K562 (cell line): ENCODE measurements at regions not wholly inside any gene's neighbourhood (a gene's known extent, or its start where the extent isn't known, plus 50 kb on each side); places are given as distances from the start of the nearest gene placed in this dataset.

Source experiments
- ATAC-seq: fragments of 200-7000 bp; cut with Tn5 transposase; 3 replicates; pipeline ENCODE4 v1.9.1; 2020; ENCODE audit warnings: moderate library complexity
- BruUV-seq: library from RNA; stranded (reverse); fragments of 400-500 nt; replicated peaks from 2 replicates; lab custom pipeline; 2021; lab: Mats Ljungman, UMichigan
- CTCF ChIA-PET: fragments of 300-600 bp; formaldehyde crosslinking; extraction: SDS; loops from one replicate; lab custom pipeline; 2021; ENCODE audit warnings: low intra/inter-chr PET ratio; lab: Yijun Ruan, JAX
- POLR2A ChIA-PET: fragments of 300-600, 350-650 bp; sonication (Branson Sonifier 250); formaldehyde crosslinking; extraction: SDS; loops from one replicate; lab custom pipeline; 2021; ENCODE audit warnings: antibody characterized with exemption, inconsistent platforms; lab: Yijun Ruan, JAX
- DNase-seq, 4 experiments: peaks; one replicate each; pipeline versions ENCODE4 v3.0.0 to v3.0.0-alpha.2; 2011 to 2018; ENCODE audit warnings: low spot score in 3 of 4, mixed read lengths in 3 of 4; ENCODE audit errors: extremely low read depth in 1 of 4
- FAIRE-seq: peaks from 2 replicates; lab custom pipeline; 2011; peaks lifted over from hg19 to GRCh38; lab: Jason Lieb, UNC
- H2AFZ ChIP-seq: 2 replicates; pipeline ENCODE4 v1.6.0; 2011; ENCODE audit warnings: low read depth, low read length, control low read depth, inconsistent platforms
- H3K27ac ChIP-seq: fragments of 200-600 bp; 3 replicates; pipeline ENCODE4 v1.8.0; 2011; ENCODE audit warnings: low read depth, mild to moderate bottlenecking, control low read depth, inconsistent platforms, low read length, moderate library complexity, mixed read lengths; ENCODE audit errors: extremely low read depth
- H3K27me3 ChIP-seq, 2 experiments: fragments of 300-600 bp in 1 of 2; 2 replicates in 1 of 2; 3 replicates in 1 of 2; pipeline versions ENCODE4 v1.6.0 to v1.8.0; 2011; ENCODE audit warnings: inconsistent platforms in 2 of 2, low read length in 2 of 2, mild to moderate bottlenecking in 1 of 2, mixed read lengths in 1 of 2, moderate library complexity in 1 of 2; ENCODE audit not compliant: control insufficient read depth in 2 of 2, insufficient read depth in 2 of 2
- H3K36me3 ChIP-seq: fragments of 300-600 bp; 3 replicates; pipeline ENCODE4 v1.8.0; 2011; ENCODE audit warnings: mild to moderate bottlenecking, low read length, inconsistent platforms; ENCODE audit not compliant: control insufficient read depth, insufficient read depth
- H3K4me1 ChIP-seq, 2 experiments: fragments of 200-600 bp in 1 of 2; replicated peaks in 1 of 2; 2 replicates in 1 of 2; 3 replicates in 1 of 2; pipeline versions ENCODE4 v1.5.1 to v1.8.0; 2011; ENCODE audit warnings: inconsistent platforms in 2 of 2, low read length in 2 of 2, mild to moderate bottlenecking in 1 of 2, mixed read lengths in 1 of 2, moderate library complexity in 1 of 2; ENCODE audit not compliant: control insufficient read depth in 2 of 2, insufficient read depth in 2 of 2
- H3K4me2 ChIP-seq: 2 replicates; pipeline ENCODE4 v1.6.1; 2011; ENCODE audit warnings: low read length, control low read depth, inconsistent platforms, mixed read lengths; ENCODE audit not compliant: insufficient read depth
- H3K4me3 ChIP-seq: fragments of 200-600 bp; sonication (generic), shearing (Covaris generic); 2 replicates; pipeline ENCODE4 v1.5.1; 2016; ENCODE audit warnings: control low read depth, inconsistent platforms
- H3K79me2 ChIP-seq: fragments of 200-600 bp; 3 replicates; pipeline ENCODE4 v1.8.0; 2011; ENCODE audit warnings: low read length, inconsistent platforms; ENCODE audit not compliant: control insufficient read depth, insufficient read depth
- H3K9ac ChIP-seq, 2 experiments: 2 replicates each; pipeline versions ENCODE4 v1.6.0 to v1.6.1; 2011; ENCODE audit warnings: low read depth in 2 of 2, low read length in 2 of 2, control low read depth in 1 of 2, inconsistent platforms in 1 of 2, mild to moderate bottlenecking in 1 of 2, mixed read lengths in 1 of 2; ENCODE audit not compliant: insufficient read depth in 1 of 2
- H3K9me1 ChIP-seq: one replicate; pipeline ENCODE4 v1.6.0; 2011; ENCODE audit warnings: inconsistent platforms, mild to moderate bottlenecking, low read length, moderate library complexity; ENCODE audit not compliant: control insufficient read depth, insufficient read depth
- H3K9me3 ChIP-seq: replicated peaks from 2 replicates; pipeline ENCODE4 v1.5.1; 2011; ENCODE audit warnings: low read depth, low read length, inconsistent platforms; ENCODE audit not compliant: control insufficient read depth, insufficient read depth
- H4K20me1 ChIP-seq: replicated peaks from 2 replicates; pipeline ENCODE4 v1.6.1; 2011; ENCODE audit warnings: low read length, inconsistent platforms, mixed read lengths; ENCODE audit not compliant: control insufficient read depth, insufficient read depth
- ADNP ChIP-seq: fragments of 200-800 bp; sonication (Bioruptor generic); IDR thresholded peaks from 2 replicates; pipeline ENCODE4 v1.6.1; 2016; ENCODE audit warnings: missing genetic modification characterization, missing compliant biosample characterization
- GABPA ChIP-seq: fragments of 200-800 bp; sonication (Bioruptor generic); conservative IDR thresholded peaks from 2 replicates; pipeline ENCODE4 v1.6.1; 2016; ENCODE audit warnings: low read depth, missing genetic modification characterization, missing compliant biosample characterization
- GMEB1 ChIP-seq: fragments of 250-450 bp; sonication (Bioruptor Pico); IDR thresholded peaks from 2 replicates; pipeline ENCODE4 v1.4.0; 2020; ENCODE audit warnings: mild to moderate bottlenecking
- HIVEP1 ChIP-seq: fragments of 250-450 bp; sonication (Bioruptor Pico); IDR thresholded peaks from 2 replicates; pipeline ENCODE4 v1.4.0; 2020; ENCODE audit warnings: mild to moderate bottlenecking
- HNRNPH1 ChIP-seq: fragments of 200-400 bp; formaldehyde crosslinking; optimal IDR thresholded peaks from 2 replicates; pipeline ENCODE3; 2017; ENCODE audit warnings: low read depth, mild to moderate bottlenecking, low read length, moderate library complexity
- PTTG1 ChIP-seq: fragments of 450-650 bp; IDR thresholded peaks from 2 replicates; pipeline ENCODE4 v1.6.1; 2016; ENCODE audit warnings: low read depth, mild to moderate bottlenecking, missing genetic modification characterization, missing compliant biosample characterization
- SREBF2 ChIP-seq: sonication (generic); formaldehyde crosslinking; IDR thresholded peaks from 2 replicates; pipeline ENCODE4 v1.4.0; 2020; ENCODE audit warnings: mild to moderate bottlenecking, missing genetic modification reagents
- ZNF584 ChIP-seq: fragments of 200-800 bp; sonication (Bioruptor generic); IDR thresholded peaks from 2 replicates; pipeline ENCODE4 v1.6.1; 2016; ENCODE audit warnings: low read depth, mild to moderate bottlenecking, missing genetic modification characterization, missing compliant biosample characterization
- ZZZ3 ChIP-seq: fragments of 450-650 bp; IDR thresholded peaks from 2 replicates; pipeline ENCODE4 v1.6.1; 2016; ENCODE audit warnings: antibody characterized with exemption, mild to moderate bottlenecking, moderate library complexity
- WGBS: fragments of 100-300 bp; shearing (Covaris generic); methylation state at CpG from one replicate; pipeline ENCODE4 v1.1.6; 2016; ENCODE audit warnings: low coverage, mixed read lengths; ENCODE audit not compliant: insufficient coverage; ENCODE audit errors: missing lambda C conversion rate; 5-methylcytosine and 5-hydroxymethylcytosine counted together
- in situ Hi-C: fragments of 300-500 bp; cut with MboI; formaldehyde crosslinking; loops from 4 replicates; pipeline ENCODE4 v1.15.0; 2018; ENCODE audit warnings: inconsistent platforms, mixed read lengths
- intact Hi-C: fragments of 100-400 bp; cut with micrococcal nuclease; formaldehyde crosslinking; loops from 2 replicates; pipeline ENCODE4 v1.14.2; 2022
- TF ChIP-seq, protein P1 (sequence below): sonication (generic); formaldehyde crosslinking; IDR thresholded peaks from 2 replicates; pipeline ENCODE4 v1.8.0; 2022; ENCODE audit warnings: mild to moderate bottlenecking, missing genetic modification reagents

- no TSS peak for BruUV-seq
Measured at GRCh38 chr4:20078644-20079043, 173.1 kb upstream of the SLIT2 start.

More at GRCh38 chr4:20078644-20079043, 173.1 kb upstream of the SLIT2 start:
- no peak overlapping the region for H3K4me2 ChIP-seq
- no peaks in the 10 kb centered on the region for H3K27me3 ChIP-seq
- no peak overlapping the region for H3K9ac ChIP-seq
- in situ Hi-C loops: no loop called here
- TF ChIP-seq SREBF2 (CRISPR knock-in tag): no peak
- TF ChIP-seq ZZZ3: no peak
- TF ChIP-seq ADNP (tag): no peak
- TF ChIP-seq HNRNPH1: no peak
- no peak for TF ChIP-seq ZNF584 (CRISPR knock-in tag)
- no peak for TF ChIP-seq GMEB1 (CRISPR knock-in tag)
- no peak for TF ChIP-seq GABPA
- no peak for TF ChIP-seq PTTG1 (tag)
- TF ChIP-seq, protein P1, sequence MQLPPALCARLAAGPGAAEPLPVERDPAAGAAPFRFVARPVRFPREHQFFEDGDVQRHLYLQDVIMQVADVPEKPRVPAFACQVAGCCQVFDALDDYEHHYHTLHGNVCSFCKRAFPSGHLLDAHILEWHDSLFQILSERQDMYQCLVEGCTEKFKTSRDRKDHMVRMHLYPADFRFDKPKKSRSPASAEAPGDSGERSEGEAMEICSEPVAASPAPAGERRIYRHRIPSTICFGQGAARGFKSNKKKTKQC (CRISPR knock-in tag): no peak
- TF ChIP-seq HIVEP1 (CRISPR knock-in tag): no peak
- TF ChIP-seq, all 486 proteins: peak for 0
- H3K4me1 ChIP-seq: no peaks in the 10 kb centered on the region
- intact Hi-C loops: no loop called here
- ATAC-seq (no peak), DNase-seq (no peak), FAIRE-seq (no peak)
- H3K9me3 ChIP-seq: no peaks in the 10 kb centered on the region
- WGBS: 0% methylated on average over 5 of the region's 5 CpGs
- no peaks in the 10 kb centered on the region for H4K20me1 ChIP-seq
- no peaks in the 10 kb centered on the region for H3K36me3 ChIP-seq
- H3K27ac ChIP-seq: no peak overlapping the region
- CTCF ChIA-PET: no interaction called here
- no peak overlapping the region for H3K4me3 ChIP-seq
- POLR2A ChIA-PET: no interaction called here
- H3K79me2 ChIP-seq: no peaks in the 10 kb centered on the region
- H3K9me1 ChIP-seq: no peaks in the 10 kb centered on the region
- H2AFZ ChIP-seq: no peak overlapping the region
